Esophagus muscularis mucosa (tissue), 4 donors: ENCODE measurements at regions not wholly inside any gene's neighbourhood (a gene's known extent, or its start where the extent isn't known, plus 50 kb on each side); places are given as distances from the start of the nearest gene placed in this dataset.

Experiments used
- CTCF ChIP-seq, 3 experiments: fragments of 200-600 bp in 2 of 3; fragments of 450-650 bp in 1 of 3; sonication (generic) in 2 of 3; IDR thresholded peaks; one replicate each; pipeline ENCODE4 v1.5.1; 2017 to 2019; ENCODE audit warnings: antibody characterized with exemption in 3 of 3, mild to moderate bottlenecking in 2 of 3, moderate library complexity in 1 of 3
- EP300 ChIP-seq: sonication (generic); formaldehyde crosslinking; IDR thresholded peaks from one replicate; pipeline ENCODE4 v1.6.1; 2017; ENCODE audit warnings: antibody characterized with exemption
- POLR2A ChIP-seq: fragments of 450-650 bp; IDR thresholded peaks from one replicate; pipeline ENCODE4 v1.6.1; 2017; ENCODE audit warnings: antibody characterized with exemption, moderate library complexity, mild to moderate bottlenecking, low read depth
- POLR2AphosphoS5 ChIP-seq, 2 donors: sonication (generic); formaldehyde crosslinking; IDR thresholded peaks; one replicate each; pipeline ENCODE4 v1.6.1; 2017; ENCODE audit warnings: antibody characterized with exemption in 2 of 2

GRCh38 chr4:20041839-20042407 is 209.8 kb upstream of the SLIT2 start:
- TF ChIP-seq POLR2A (no peak), EP300 (no peak), CTCF (IDR thresholded peaks at IDR 0.05) (no peak), POLR2AphosphoS5 (IDR thresholded peaks at IDR 0.05) (no peak)
